Liver (tissue), 3 donors: ENCODE measurements at regions not wholly inside any gene's neighbourhood (a gene's known extent, or its start where the extent isn't known, plus 50 kb on each side); places are given as distances from the start of the nearest gene placed in this dataset.

Experiments
- EGR1 ChIP-seq, 2 donors: IDR thresholded peaks; 2 replicates each; pipeline ENCODE4 v1.6.1; 2016 to 2018; ENCODE audit warnings: antibody characterized with exemption in 2 of 2, low read depth in 2 of 2
- FOXA2 ChIP-seq: IDR thresholded peaks from 2 replicates; pipeline ENCODE4 v1.6.1; 2016; ENCODE audit warnings: antibody characterized with exemption
- GABPA ChIP-seq, 2 donors: IDR thresholded peaks in 1 of 2; conservative IDR thresholded peaks in 1 of 2; 2 replicates each; pipeline ENCODE4 v1.6.1; 2016; ENCODE audit warnings: antibody characterized with exemption in 2 of 2, mild to moderate bottlenecking in 1 of 2, moderate library complexity in 1 of 2
- HNF4A ChIP-seq, 2 donors: conservative IDR thresholded peaks; 2 replicates each; pipeline ENCODE4 v1.6.1; 2016; ENCODE audit warnings: antibody characterized with exemption in 2 of 2, mild to moderate bottlenecking in 2 of 2
- HNF4G ChIP-seq: IDR thresholded peaks from 2 replicates; pipeline ENCODE4 v1.6.1; 2016; ENCODE audit warnings: antibody characterized with exemption
- JUND ChIP-seq, 2 donors: IDR thresholded peaks; 2 replicates each; pipeline ENCODE4 v1.6.1; 2016; ENCODE audit warnings: antibody characterized with exemption in 2 of 2
- RAD21 ChIP-seq, 2 donors: IDR thresholded peaks; 2 replicates each; pipeline ENCODE4 v1.6.1; 2016; ENCODE audit warnings: antibody characterized with exemption in 2 of 2, mild to moderate bottlenecking in 2 of 2
- SP1 ChIP-seq: IDR thresholded peaks from 2 replicates; pipeline ENCODE4 v1.6.1; 2018; ENCODE audit warnings: antibody characterized with exemption, mild to moderate bottlenecking
- YY1 ChIP-seq: IDR thresholded peaks from 2 replicates; pipeline ENCODE4 v1.6.1; 2016; ENCODE audit warnings: antibody characterized with exemption, mild to moderate bottlenecking
- TF ChIP-seq, protein P1 (sequence below): fragments of 150-350 bp; IDR thresholded peaks from 2 replicates; pipeline ENCODE4 v1.5.1; 2017; ENCODE audit warnings: improper control_type of control experiment, low read depth, low read length; ENCODE audit not compliant: missing input control
- TF ChIP-seq, protein P2 (sequence below): IDR thresholded peaks from 2 replicates; pipeline ENCODE4 v1.6.1; 2016; ENCODE audit warnings: antibody characterized with exemption
- TF ChIP-seq, protein P3 (sequence below): IDR thresholded peaks from 2 replicates; pipeline ENCODE4 v1.6.1; 2016; ENCODE audit warnings: antibody characterized with exemption, mild to moderate bottlenecking
- donor health status: healthy.
- donor health status: healthy.

DNA sequence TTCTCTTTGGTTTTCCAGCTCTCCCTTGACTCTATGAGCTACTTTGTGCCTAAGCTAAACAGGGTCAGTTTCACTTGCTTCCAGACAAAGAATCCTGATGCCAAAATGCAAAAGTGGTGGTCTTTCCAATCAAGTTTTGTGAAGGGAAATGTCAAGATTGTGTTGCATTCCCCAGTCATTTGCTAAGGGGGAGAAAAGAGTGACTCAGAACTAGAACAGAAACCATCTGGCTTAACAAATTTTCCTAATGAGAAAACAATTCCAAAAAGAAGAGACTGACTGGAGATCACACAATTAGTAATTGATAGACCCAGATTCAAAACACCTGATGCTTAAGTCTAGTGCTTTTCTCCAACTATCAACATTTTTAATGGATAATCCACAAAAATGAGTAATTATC is 235.1 kb upstream of the DIO2 start:
- TF ChIP-seq, protein P1, sequence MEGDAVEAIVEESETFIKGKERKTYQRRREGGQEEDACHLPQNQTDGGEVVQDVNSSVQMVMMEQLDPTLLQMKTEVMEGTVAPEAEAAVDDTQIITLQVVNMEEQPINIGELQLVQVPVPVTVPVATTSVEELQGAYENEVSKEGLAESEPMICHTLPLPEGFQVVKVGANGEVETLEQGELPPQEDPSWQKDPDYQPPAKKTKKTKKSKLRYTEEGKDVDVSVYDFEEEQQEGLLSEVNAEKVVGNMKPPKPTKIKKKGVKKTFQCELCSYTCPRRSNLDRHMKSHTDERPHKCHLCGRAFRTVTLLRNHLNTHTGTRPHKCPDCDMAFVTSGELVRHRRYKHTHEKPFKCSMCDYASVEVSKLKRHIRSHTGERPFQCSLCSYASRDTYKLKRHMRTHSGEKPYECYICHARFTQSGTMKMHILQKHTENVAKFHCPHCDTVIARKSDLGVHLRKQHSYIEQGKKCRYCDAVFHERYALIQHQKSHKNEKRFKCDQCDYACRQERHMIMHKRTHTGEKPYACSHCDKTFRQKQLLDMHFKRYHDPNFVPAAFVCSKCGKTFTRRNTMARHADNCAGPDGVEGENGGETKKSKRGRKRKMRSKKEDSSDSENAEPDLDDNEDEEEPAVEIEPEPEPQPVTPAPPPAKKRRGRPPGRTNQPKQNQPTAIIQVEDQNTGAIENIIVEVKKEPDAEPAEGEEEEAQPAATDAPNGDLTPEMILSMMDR = no peak
- no peak for TF ChIP-seq HNF4A (conservative IDR thresholded peaks at IDR 0.05)
- TF ChIP-seq, protein P2, sequence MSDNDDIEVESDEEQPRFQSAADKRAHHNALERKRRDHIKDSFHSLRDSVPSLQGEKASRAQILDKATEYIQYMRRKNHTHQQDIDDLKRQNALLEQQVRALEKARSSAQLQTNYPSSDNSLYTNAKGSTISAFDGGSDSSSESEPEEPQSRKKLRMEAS = no peak
- no peak for TF ChIP-seq SP1
- no peak for TF ChIP-seq RAD21 (IDR thresholded peaks at IDR 0.05)
- TF ChIP-seq GABPA (IDR thresholded peaks at IDR 0.05 in 1 of 2, conservative IDR thresholded peaks at IDR 0.05 in 1 of 2) = no peak
- TF ChIP-seq, protein P3, sequence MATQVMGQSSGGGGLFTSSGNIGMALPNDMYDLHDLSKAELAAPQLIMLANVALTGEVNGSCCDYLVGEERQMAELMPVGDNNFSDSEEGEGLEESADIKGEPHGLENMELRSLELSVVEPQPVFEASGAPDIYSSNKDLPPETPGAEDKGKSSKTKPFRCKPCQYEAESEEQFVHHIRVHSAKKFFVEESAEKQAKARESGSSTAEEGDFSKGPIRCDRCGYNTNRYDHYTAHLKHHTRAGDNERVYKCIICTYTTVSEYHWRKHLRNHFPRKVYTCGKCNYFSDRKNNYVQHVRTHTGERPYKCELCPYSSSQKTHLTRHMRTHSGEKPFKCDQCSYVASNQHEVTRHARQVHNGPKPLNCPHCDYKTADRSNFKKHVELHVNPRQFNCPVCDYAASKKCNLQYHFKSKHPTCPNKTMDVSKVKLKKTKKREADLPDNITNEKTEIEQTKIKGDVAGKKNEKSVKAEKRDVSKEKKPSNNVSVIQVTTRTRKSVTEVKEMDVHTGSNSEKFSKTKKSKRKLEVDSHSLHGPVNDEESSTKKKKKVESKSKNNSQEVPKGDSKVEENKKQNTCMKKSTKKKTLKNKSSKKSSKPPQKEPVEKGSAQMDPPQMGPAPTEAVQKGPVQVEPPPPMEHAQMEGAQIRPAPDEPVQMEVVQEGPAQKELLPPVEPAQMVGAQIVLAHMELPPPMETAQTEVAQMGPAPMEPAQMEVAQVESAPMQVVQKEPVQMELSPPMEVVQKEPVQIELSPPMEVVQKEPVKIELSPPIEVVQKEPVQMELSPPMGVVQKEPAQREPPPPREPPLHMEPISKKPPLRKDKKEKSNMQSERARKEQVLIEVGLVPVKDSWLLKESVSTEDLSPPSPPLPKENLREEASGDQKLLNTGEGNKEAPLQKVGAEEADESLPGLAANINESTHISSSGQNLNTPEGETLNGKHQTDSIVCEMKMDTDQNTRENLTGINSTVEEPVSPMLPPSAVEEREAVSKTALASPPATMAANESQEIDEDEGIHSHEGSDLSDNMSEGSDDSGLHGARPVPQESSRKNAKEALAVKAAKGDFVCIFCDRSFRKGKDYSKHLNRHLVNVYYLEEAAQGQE = no peak
- TF ChIP-seq FOXA2 = no peak
- no peak for TF ChIP-seq JUND (IDR thresholded peaks at IDR 0.05)
- no peak for TF ChIP-seq YY1
- TF ChIP-seq EGR1 (IDR thresholded peaks at IDR 0.05; ENCODE audit: low read depth in 2 of 2) = no peak
- TF ChIP-seq HNF4G = no peak
